ENCODE measurements at regions not wholly inside any gene's neighbourhood (a gene's known extent, or its start where the extent isn't known, plus 50 kb on each side); places are given as distances from the start of the nearest gene placed in this dataset.
A peak's percentile ranks its signal among the peaks of the same experiment; 100 is the strongest.

DNA sequence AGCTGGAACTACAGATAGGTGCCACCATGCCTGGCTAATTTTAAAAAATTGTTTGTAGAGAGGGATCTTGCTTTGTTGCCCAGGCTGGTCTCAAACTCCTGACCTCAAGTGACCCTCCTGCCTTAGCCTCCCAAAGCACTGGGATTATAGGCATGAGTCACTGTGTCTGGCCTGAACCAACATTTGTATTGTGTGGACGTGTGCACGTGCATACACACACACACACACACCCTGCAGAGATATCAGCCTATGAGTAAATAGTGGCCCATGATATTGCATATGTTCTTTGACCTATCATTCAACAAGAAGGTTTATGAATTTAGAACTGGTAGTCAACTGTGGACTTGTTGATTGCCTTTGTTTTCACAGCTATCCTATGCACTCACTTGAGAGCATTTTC, 161.6 kb downstream of the BAMBI start:
- no peak overlapping the region for H3K4me3 ChIP-seq
- no peak overlapping the region for H3K27ac ChIP-seq
- no peaks in the 10 kb centered on the region for H3K27me3 ChIP-seq (replicated peaks; ENCODE audit: insufficient read depth)
- peaks cover 10 to 34% of the 10 kb centered on the region in 2 donors for H3K4me1 ChIP-seq (ENCODE audit: control insufficient read depth in 1 of 2, low read depth in 2 of 2)
- no peaks in the 10 kb centered on the region for H3K9me3 ChIP-seq
- DNase-seq (ENCODE audit: low spot score): no peak
- ATAC-seq (ENCODE audit: insufficient number of reproducible peaks, low FRiP score, low read depth): no peak
- TF ChIP-seq, protein P1, sequence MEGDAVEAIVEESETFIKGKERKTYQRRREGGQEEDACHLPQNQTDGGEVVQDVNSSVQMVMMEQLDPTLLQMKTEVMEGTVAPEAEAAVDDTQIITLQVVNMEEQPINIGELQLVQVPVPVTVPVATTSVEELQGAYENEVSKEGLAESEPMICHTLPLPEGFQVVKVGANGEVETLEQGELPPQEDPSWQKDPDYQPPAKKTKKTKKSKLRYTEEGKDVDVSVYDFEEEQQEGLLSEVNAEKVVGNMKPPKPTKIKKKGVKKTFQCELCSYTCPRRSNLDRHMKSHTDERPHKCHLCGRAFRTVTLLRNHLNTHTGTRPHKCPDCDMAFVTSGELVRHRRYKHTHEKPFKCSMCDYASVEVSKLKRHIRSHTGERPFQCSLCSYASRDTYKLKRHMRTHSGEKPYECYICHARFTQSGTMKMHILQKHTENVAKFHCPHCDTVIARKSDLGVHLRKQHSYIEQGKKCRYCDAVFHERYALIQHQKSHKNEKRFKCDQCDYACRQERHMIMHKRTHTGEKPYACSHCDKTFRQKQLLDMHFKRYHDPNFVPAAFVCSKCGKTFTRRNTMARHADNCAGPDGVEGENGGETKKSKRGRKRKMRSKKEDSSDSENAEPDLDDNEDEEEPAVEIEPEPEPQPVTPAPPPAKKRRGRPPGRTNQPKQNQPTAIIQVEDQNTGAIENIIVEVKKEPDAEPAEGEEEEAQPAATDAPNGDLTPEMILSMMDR (IDR thresholded peaks at IDR 0.05): no peak
- no peaks in the 10 kb centered on the region for H3K36me3 ChIP-seq

DNA sequence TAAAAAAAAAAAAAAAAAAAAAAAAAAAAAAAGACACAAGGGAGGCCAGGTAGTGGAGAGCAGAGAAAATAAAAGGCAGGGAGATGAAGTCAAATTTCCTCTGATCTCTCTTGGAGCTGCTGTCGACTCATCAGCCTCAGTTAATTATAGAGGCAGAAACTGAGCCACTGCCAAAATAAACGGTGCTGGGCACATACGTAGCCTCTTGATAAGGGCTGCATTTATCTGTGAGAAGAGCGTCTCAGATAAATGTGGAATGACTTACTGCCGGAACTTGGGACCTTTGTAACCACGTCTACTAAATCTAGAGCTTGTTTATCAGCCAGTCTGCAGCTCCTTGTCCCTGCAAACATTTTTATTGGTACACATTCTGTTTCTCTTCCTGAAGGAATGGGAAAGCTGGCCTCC, 162.3 kb downstream of the BAMBI start:
- ATAC-seq (ENCODE audit: insufficient number of reproducible peaks, low FRiP score, low read depth): no peak

DNA sequence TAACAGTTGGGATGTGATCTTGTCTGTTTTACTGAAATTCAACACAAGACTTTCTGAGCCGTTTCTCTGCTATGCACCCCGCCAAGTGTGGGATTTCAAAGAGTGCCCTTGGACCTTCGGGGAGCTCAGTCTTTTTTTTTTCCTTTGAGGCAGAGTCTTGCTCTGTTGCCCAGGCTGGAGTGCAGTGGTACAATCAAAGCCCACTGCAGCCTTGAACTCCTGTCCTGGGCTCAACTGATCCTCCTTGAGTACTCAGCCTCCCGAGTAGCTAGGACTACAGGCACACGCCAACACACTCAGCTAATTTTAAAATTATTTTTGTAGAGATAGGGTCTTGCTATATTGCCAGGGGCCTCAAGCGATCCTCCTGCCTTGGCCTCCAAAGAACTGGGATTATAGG, 162.9 kb downstream of the BAMBI start:
- Histone ChIP-seq H3K9me3 (peaks cover 2% of the 10 kb centered on the region), H3K4me3 (no peak overlapping the region), H3K27me3 (replicated peaks; ENCODE audit: insufficient read depth) (no peaks in the 10 kb centered on the region), H3K27ac (peak overlapping the region; percentile 2 to 36), H3K36me3 (no peaks in the 10 kb centered on the region), H3K4me1 (ENCODE audit: control insufficient read depth in 1 of 2, low read depth in 2 of 2) (peaks cover 10 to 34% of the 10 kb centered on the region in 2 donors)
- DNase-seq (ENCODE audit: low spot score) (no peak), ATAC-seq (ENCODE audit: insufficient number of reproducible peaks, low FRiP score, low read depth) (no peak)
- TF ChIP-seq, protein P1 (IDR thresholded peaks at IDR 0.05): no peak

More for the DNA sequence above, 162.3 kb downstream of the BAMBI start:
- TF ChIP-seq, protein P1 (IDR thresholded peaks at IDR 0.05): no peak
- no peak for DNase-seq (ENCODE audit: low spot score)
- H3K4me1 ChIP-seq (ENCODE audit: control insufficient read depth in 1 of 2, low read depth in 2 of 2): peaks cover 10 to 34% of the 10 kb centered on the region in 2 donors
- no peaks in the 10 kb centered on the region for H3K27me3 ChIP-seq (replicated peaks; ENCODE audit: insufficient read depth)
- H3K4me3 ChIP-seq: no peak overlapping the region
- H3K9me3 ChIP-seq: peaks cover 2% of the 10 kb centered on the region
- no peaks in the 10 kb centered on the region for H3K36me3 ChIP-seq
- peak overlapping the region; percentile 2 to 36 for H3K27ac ChIP-seq

DNA sequence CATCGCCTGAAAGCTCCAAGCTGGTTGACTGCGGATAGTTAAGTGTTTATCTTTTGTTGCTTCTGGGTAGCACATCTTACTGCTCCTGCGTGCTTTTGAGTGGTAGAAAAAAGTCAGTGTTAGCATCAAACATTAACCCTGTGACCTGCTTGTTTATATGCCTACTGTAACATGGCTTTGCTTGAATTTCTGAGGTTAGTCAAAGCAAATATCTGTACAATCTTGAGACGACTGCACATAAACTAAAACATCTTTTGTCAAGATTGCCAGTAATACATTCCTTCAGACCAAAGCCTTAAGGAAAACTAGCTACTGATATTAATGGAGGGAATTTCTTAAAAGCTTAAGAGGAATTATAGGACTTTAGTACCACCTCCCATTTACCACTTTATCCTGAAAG, 163.7 kb downstream of the BAMBI start:
- H3K27ac ChIP-seq: peak overlapping the region in 1 of 2 donors; percentile 58
- H3K4me3 ChIP-seq: no peak overlapping the region
- H3K36me3 ChIP-seq: no peaks in the 10 kb centered on the region
- H3K9me3 ChIP-seq: peaks cover 2% of the 10 kb centered on the region
- ATAC-seq (ENCODE audit: insufficient number of reproducible peaks, low FRiP score, low read depth) (no peak), DNase-seq (ENCODE audit: low spot score) (no peak)
- no peaks in the 10 kb centered on the region for H3K27me3 ChIP-seq (replicated peaks; ENCODE audit: insufficient read depth)
- TF ChIP-seq, protein P1 (IDR thresholded peaks at IDR 0.05): no peak
- H3K4me1 ChIP-seq (ENCODE audit: control insufficient read depth in 1 of 2, low read depth in 2 of 2): peaks cover 10 to 34% of the 10 kb centered on the region in 2 donors

DNA sequence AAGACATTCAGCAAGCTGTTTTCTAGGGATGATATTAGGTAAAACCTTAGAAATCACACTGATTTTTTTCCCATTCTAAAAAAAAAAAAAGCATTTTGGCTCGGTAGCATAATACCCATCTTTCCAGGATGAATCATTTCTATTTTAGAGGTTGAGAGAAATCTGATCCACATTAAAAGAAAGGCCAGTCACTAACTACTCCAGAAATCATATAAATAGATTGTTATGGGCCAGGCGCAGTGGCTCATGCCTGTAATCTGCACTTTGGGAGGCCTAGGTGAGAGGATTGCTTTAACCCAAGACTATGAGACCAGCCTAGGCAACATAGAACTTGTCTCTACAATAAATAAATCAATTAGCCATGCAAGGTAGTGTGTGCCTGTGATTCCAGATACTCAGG, 164.3 kb downstream of the BAMBI start:
- no peak for DNase-seq (ENCODE audit: low spot score)
- H3K9me3 ChIP-seq: peaks cover 2% of the 10 kb centered on the region
- H3K4me3 ChIP-seq: no peak overlapping the region
- peak; percentile 43 for ATAC-seq (ENCODE audit: insufficient number of reproducible peaks, low FRiP score, low read depth)
- no peaks in the 10 kb centered on the region for H3K27me3 ChIP-seq (replicated peaks; ENCODE audit: insufficient read depth)
- H3K27ac ChIP-seq: peak overlapping the region; percentile 55 to 58
- peaks cover 10 to 34% of the 10 kb centered on the region in 2 donors for H3K4me1 ChIP-seq (ENCODE audit: control insufficient read depth in 1 of 2, low read depth in 2 of 2)
- TF ChIP-seq, protein P1 (IDR thresholded peaks at IDR 0.05): no peak
- no peaks in the 10 kb centered on the region for H3K36me3 ChIP-seq

Measured in thoracic aorta (tissue), 2 donors.